OCI-LY1 (cell line): ENCODE measurements at regions not wholly inside any gene's neighbourhood (a gene's known extent, or its start where the extent isn't known, plus 50 kb on each side); places are given as distances from the start of the nearest gene placed in this dataset.

Source experiments
- CTCF ChIP-seq: fragments of 200-600 bp; sonication (generic), shearing (Covaris generic); IDR thresholded peaks from 2 replicates; pipeline ENCODE4 v1.5.1; 2017; ENCODE audit warnings: mild to moderate bottlenecking, antibody characterized with exemption, low read length, moderate library complexity, mixed read lengths
- EZH2 ChIP-seq: fragments of 200-600 bp; sonication (generic), shearing (Covaris generic); IDR thresholded peaks from 2 replicates; pipeline ENCODE4 v1.8.0; 2017; ENCODE audit warnings: borderline replicate concordance, mixed run types, mild to moderate bottlenecking, antibody characterized with exemption, low read length, moderate library complexity, mixed read lengths

- TF ChIP-seq EZH2 = no peak
- TF ChIP-seq CTCF = peak; percentile 52; the same call in 1 of the 2 replicates
Measured at GRCh38 chr4:180028682-180029081, 2214.5 kb upstream of the TENM3 start.
